Karpas-422 (cell line): ENCODE measurements at regions not wholly inside any gene's neighbourhood (a gene's known extent, or its start where the extent isn't known, plus 50 kb on each side); places are given as distances from the start of the nearest gene placed in this dataset.
A peak's percentile ranks its signal among the peaks of the same experiment; 100 is the strongest.
"Not testable (repeated sequence)": the region's sequence is repeated elsewhere in the genome, so short reads cannot be mapped to it uniquely, and the experiment has no call there.

Experiments
- DNase-seq: peaks from one replicate; pipeline ENCODE4 v3.0.0-alpha.2; 2015
- H2AFZ ChIP-seq: fragments of 200-600 bp; sonication (generic); 2 replicates; pipeline ENCODE4 v1.6.1; 2014; ENCODE audit warnings: antibody characterized with exemption, low read length, mixed read lengths
- H3K27ac ChIP-seq: fragments of 200-600 bp; sonication (generic); 2 replicates; pipeline ENCODE4 v1.5.1; 2014; ENCODE audit warnings: mild to moderate bottlenecking, low read length, moderate library complexity
- H3K27me3 ChIP-seq: fragments of 200-600 bp; sonication (generic); 2 replicates; pipeline ENCODE4 v1.6.1; 2014; ENCODE audit warnings: low read length, mixed read lengths
- H3K36me3 ChIP-seq: fragments of 200-600 bp; sonication (generic); 2 replicates; pipeline ENCODE4 v1.6.1; 2014; ENCODE audit warnings: low read length, mixed read lengths; ENCODE audit not compliant: insufficient read depth
- H3K4me1 ChIP-seq: fragments of 200-600 bp; sonication (generic); 2 replicates; pipeline ENCODE4 v1.6.1; 2014; ENCODE audit warnings: mild to moderate bottlenecking, low read length, mixed read lengths
- H3K4me2 ChIP-seq: fragments of 200-600 bp; sonication (generic); 2 replicates; pipeline ENCODE4 v1.6.1; 2014; ENCODE audit warnings: low read length, low read depth, mild to moderate bottlenecking; ENCODE audit not compliant: poor library complexity, severe bottlenecking
- H3K4me3 ChIP-seq: fragments of 200-600 bp; sonication (generic); 2 replicates; pipeline ENCODE4 v1.5.1; 2014; ENCODE audit warnings: mild to moderate bottlenecking, antibody characterized with exemption, low read length, mixed read lengths
- H3K79me2 ChIP-seq: fragments of 200-600 bp; sonication (generic); 2 replicates; pipeline ENCODE4 v1.6.1; 2014; ENCODE audit warnings: mild to moderate bottlenecking, low read length, mixed read lengths
- H3K9ac ChIP-seq: fragments of 200-600 bp; sonication (generic); 2 replicates; pipeline ENCODE4 v1.6.0; 2014; ENCODE audit warnings: low read length
- H3K9me2 ChIP-seq: fragments of 200-600 bp; sonication (generic), shearing (Covaris generic); replicated peaks from 2 replicates; pipeline ENCODE4 v1.6.0; 2014; ENCODE audit warnings: mild to moderate bottlenecking, low read length, moderate library complexity; ENCODE audit not compliant: insufficient read depth
- H3K9me3 ChIP-seq: fragments of 300-700, 200-600 bp; sonication (generic); 2 replicates; pipeline ENCODE4 v1.6.1; 2014; ENCODE audit warnings: low read length, mixed read lengths
- H4K20me1 ChIP-seq: fragments of 200-600 bp; sonication (generic); 2 replicates; pipeline ENCODE4 v1.6.1; 2014; ENCODE audit warnings: mild to moderate bottlenecking, antibody characterized with exemption, low read length, low read depth; ENCODE audit not compliant: insufficient read depth

DNA sequence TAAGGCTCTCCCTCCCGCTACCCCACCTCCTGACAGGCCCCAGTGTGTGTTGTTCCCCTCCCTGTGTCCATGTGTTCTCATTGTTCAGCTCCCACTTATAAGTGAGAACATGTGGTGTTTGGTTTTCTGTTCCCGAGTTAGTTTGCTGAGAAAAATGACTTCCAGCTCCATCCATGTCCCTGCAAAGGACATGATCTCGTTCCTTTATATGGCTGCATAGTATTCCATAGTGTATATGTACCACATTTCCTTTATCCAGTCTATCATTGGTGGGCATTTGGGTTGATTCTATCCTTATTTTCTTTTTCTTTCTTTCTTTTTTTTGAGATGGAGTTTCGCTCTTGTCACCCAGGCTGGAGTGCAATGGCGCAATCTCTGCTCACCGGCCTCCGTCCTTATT, 57.8 kb upstream of the RASSF3 start:
- not testable (repeated sequence) for H4K20me1 ChIP-seq, H2AFZ ChIP-seq, H3K79me2 ChIP-seq, H3K4me3 ChIP-seq, H3K9me3 ChIP-seq, H3K4me2 ChIP-seq, H3K36me3 ChIP-seq, H3K27ac ChIP-seq, DNase-seq, H3K9ac ChIP-seq, H3K4me1 ChIP-seq, H3K27me3 ChIP-seq, H3K9me2 ChIP-seq

DNA sequence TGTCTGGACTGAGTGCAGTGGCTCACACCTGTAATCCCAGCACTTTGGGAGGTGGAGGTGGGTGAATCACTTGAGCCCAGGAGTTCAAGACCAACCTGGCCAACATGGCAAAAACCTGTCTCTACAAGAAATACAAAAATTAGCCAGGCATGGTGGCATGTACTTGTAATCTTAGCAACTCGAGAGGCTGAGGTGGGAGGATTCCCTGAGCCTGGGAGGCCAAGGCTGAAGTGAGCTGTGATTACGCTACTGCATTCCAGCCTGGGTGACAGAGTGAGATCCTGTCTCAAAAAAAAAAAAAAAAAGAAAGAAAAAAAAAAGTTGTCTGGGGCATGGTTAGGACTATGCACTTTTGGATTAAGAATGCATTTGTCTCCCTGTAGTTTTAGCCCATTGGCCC, 56.6 kb upstream of the RASSF3 start:
- not testable (repeated sequence) for H3K4me2 ChIP-seq, H3K9me3 ChIP-seq, H3K36me3 ChIP-seq, H3K9me2 ChIP-seq, H3K4me1 ChIP-seq, H3K27ac ChIP-seq, H3K9ac ChIP-seq, H3K79me2 ChIP-seq, H4K20me1 ChIP-seq, H3K27me3 ChIP-seq, H3K4me3 ChIP-seq, DNase-seq, H2AFZ ChIP-seq

DNA sequence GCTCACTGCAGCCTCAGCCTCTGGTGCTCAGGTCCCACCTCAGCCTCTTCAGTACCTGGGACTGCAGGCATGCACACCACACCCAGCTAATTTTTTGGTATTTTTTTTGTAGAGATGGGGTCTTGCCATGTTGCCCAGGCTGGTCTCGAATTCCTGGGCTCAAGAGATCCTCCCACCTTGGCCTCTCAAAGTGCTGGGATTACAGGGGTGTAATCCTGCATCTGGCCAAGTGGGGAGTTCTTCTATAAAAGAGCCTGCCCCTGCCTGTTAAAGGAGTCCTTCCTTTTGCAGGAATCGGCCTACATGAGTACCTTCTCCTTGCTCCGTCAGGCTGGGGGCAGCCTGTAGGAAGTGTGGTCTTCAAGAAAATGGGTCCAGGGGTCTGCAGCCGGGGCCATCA, 54.1 kb upstream of the RASSF3 start:
- Histone ChIP-seq H3K27ac (no peak overlapping the region), H3K9me3 (no peaks in the 10 kb centered on the region), H3K27me3 (no peaks in the 10 kb centered on the region), H3K9ac (no peak overlapping the region), H3K9me2 (no peaks in the 10 kb centered on the region), H3K4me2 (no peak overlapping the region), H3K36me3 (no peaks in the 10 kb centered on the region), H4K20me1 (no peaks in the 10 kb centered on the region), H2AFZ (no peak overlapping the region), H3K4me3 (no peak overlapping the region), H3K4me1 (0 out of 2 replicates have a peak, but pooled peaks cover 4% of the 10 kb centered on the region), H3K79me2 (no peaks in the 10 kb centered on the region)
- DNase-seq = no peak

DNA sequence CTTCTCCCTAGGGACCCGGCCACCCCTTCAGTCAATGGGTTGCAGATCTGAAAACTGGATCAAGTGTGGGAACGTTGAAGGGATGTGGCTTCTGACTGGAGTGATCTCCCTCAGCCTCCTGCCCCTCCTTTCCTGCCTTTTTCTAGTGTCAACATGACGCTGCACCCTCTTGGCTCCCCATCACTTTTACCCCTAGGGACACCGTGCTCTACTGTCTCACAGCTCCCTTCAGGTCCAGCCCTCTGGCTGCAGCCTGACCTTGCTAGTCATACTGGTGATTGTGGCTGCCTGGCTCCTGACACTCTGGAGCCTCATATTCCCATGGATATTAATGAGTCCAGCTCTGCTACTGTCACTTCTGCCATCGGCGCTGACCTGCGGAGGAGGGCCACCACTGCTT, 51.5 kb upstream of the RASSF3 start:
- no peak overlapping the region for H3K4me3 ChIP-seq
- no peaks in the 10 kb centered on the region for H3K36me3 ChIP-seq
- H3K27me3 ChIP-seq = no peaks in the 10 kb centered on the region
- no peak for DNase-seq
- H3K9ac ChIP-seq = no peak overlapping the region
- H2AFZ ChIP-seq = no peak overlapping the region
- H3K4me1 ChIP-seq = 0 out of 2 replicates have a peak, but pooled peaks cover 4% of the 10 kb centered on the region
- no peaks in the 10 kb centered on the region for H4K20me1 ChIP-seq
- H3K27ac ChIP-seq = no peak overlapping the region
- H3K4me2 ChIP-seq = no peak overlapping the region
- H3K79me2 ChIP-seq = no peaks in the 10 kb centered on the region
- H3K9me3 ChIP-seq = no peaks in the 10 kb centered on the region
- no peaks in the 10 kb centered on the region for H3K9me2 ChIP-seq

DNA sequence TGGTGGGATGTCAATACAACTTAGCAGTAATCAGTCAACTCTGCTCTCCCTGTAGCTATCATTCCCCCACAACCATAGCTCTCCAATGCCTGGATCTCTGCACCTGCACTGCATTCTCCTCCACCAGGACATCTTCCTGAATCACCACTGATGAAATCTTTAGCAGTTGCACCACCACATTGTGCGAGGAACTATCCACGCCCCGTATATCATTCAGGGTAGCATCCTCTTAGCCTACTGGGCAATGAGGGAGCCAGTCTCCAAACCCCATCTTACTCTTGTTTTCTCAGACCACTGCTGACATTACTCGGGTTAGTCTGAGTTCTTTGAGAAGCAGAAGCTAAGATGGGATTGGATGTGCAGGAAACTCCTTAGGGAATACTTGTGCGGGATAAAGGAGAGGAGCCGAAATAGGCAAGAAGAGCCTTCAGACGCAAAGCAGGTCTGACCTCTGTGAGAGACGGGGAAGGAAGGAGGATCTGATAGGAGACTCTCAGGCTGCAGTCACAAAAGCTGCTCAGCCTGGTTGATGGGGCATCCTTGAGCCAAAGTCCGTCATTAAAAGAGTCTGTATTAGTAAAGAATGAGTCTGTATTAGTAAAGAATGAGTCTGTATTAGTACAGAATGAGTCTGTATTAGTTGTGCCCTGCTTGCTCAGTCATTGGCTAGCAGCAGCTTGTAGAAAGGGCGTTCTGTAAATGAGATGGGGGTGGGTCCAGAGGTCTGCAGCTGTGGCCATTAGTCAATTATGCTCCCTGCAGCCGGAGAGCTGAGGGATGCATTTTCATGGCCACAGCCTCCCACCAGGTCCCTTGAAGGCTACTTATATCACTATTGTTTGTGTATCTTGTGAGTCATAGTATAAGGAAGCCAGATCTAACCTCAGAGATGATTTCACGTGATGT, 49.6 kb upstream of the RASSF3 start:
- Histone ChIP-seq H3K4me3 (no peak overlapping the region), H3K9ac (no peak overlapping the region), H3K27ac (no peak overlapping the region), H3K27me3 (no peaks in the 10 kb centered on the region), H3K9me2 (no peaks in the 10 kb centered on the region), H3K36me3 (no peaks in the 10 kb centered on the region), H3K79me2 (no peaks in the 10 kb centered on the region), H4K20me1 (no peaks in the 10 kb centered on the region), H2AFZ (no peak overlapping the region), H3K4me1 (0 out of 2 replicates have a peak, but pooled peaks cover 4% of the 10 kb centered on the region), H3K9me3 (no peaks in the 10 kb centered on the region), H3K4me2 (no peak overlapping the region)
- DNase-seq = peak; percentile 48
